Spleen (tissue), 11 donors: ENCODE measurements at regions not wholly inside any gene's neighbourhood (a gene's known extent, or its start where the extent isn't known, plus 50 kb on each side); places are given as distances from the start of the nearest gene placed in this dataset.

ENCODE experiments used
- DNase-seq: peaks from one replicate; pipeline ENCODE4 v3.0.0-alpha.2; 2020
- H3K27ac ChIP-seq, 8 donors: fragments of 200-600 bp; sonication (generic) in 7 of 8; 1 replicate in 4 of 8; 2 replicates in 4 of 8; pipeline versions ENCODE4 v1.5.0 to v1.8.0; 2016 to 2021; ENCODE audit warnings: inconsistent platforms in 4 of 8, mild to moderate bottlenecking in 4 of 8, moderate library complexity in 1 of 8
- H3K27me3 ChIP-seq, 7 donors: fragments of 200-600 bp; sonication (generic) in 6 of 7; replicated peaks in 1 of 7; 1 replicate in 4 of 7; 2 replicates in 3 of 7; pipeline versions ENCODE4 v1.5.0 to v1.8.0; 2016 to 2021; ENCODE audit warnings: inconsistent platforms in 3 of 7, mild to moderate bottlenecking in 1 of 7
- H3K36me3 ChIP-seq, 6 donors: fragments of 200-600 bp; sonication (generic) in 5 of 6; 1 replicate in 4 of 6; 2 replicates in 2 of 6; pipeline versions ENCODE4 v1.5.0 to v1.8.0; 2016 to 2021; ENCODE audit warnings: inconsistent platforms in 2 of 6
- H3K4me1 ChIP-seq, 6 donors: fragments of 200-600 bp; sonication (generic) in 5 of 6; 1 replicate in 3 of 6; 2 replicates in 3 of 6; pipeline versions ENCODE4 v1.5.0 to v1.8.0; 2016 to 2021; ENCODE audit warnings: inconsistent platforms in 3 of 6
- H3K4me3 ChIP-seq, 8 donors: fragments of 200-600 bp; sonication (generic) in 7 of 8; 1 replicate in 4 of 8; 2 replicates in 4 of 8; pipeline versions ENCODE4 v1.5.0 to v1.8.0; 2016 to 2021; ENCODE audit warnings: inconsistent platforms in 4 of 8, mild to moderate bottlenecking in 4 of 8, moderate library complexity in 2 of 8
- H3K9me3 ChIP-seq, 8 donors: fragments of 200-600 bp; sonication (generic) in 7 of 8; 1 replicate in 4 of 8; 2 replicates in 4 of 8; pipeline versions ENCODE4 v1.5.0 to v1.8.0; 2016 to 2021; ENCODE audit warnings: inconsistent platforms in 4 of 8
- CTCF ChIP-seq, 11 experiments: fragments of 200-600 bp in 7 of 11; fragments of 450-650 bp in 4 of 11; sonication (generic) in 4 of 11; IDR thresholded peaks in 8 of 11; conservative IDR thresholded peaks in 3 of 11; 1 replicate in 7 of 11; 2 replicates in 4 of 11; pipeline versions ENCODE4 v1.4.0 to v1.8.0; 2016 to 2021; ENCODE audit warnings: antibody characterized with exemption in 11 of 11, inconsistent platforms in 4 of 11, mild to moderate bottlenecking in 1 of 11
- POLR2A ChIP-seq, 3 donors: fragments of 450-650 bp; IDR thresholded peaks; one replicate each; pipeline ENCODE4 v1.5.1; 2017; ENCODE audit warnings: antibody characterized with exemption in 3 of 3, mild to moderate bottlenecking in 1 of 3
- POLR2AphosphoS5 ChIP-seq, 3 donors: sonication (generic); formaldehyde crosslinking; IDR thresholded peaks; one replicate each; pipeline ENCODE4 v1.5.1; 2017; ENCODE audit warnings: antibody characterized with exemption in 3 of 3
- whole genome bisulfite sequencing, 5 donors: extraction: QIAGEN DNeasy Blood & Tissue Kit in 3 of 5; methylation state at CpG; one replicate each; pipeline versions ENCODE4 v1.1.5 to v1.1.7; 2013 to 2018; 5-methylcytosine and 5-hydroxymethylcytosine counted together
- intact Hi-C: fragments of 100-400 bp; cut with DNase I; formaldehyde crosslinking; loops from one replicate; pipeline ENCODE4 v1.15.0; 2023; ENCODE audit warnings: low total_unique reads
- donor health status: healthy with polysubstance abuse.
- donor health status: DM: no; HTN: no; CAD: no; lungs with moderate emphysema.
- donor health status: DM: no; HTN: no; CAD: no.
- donor health status: Bipolar disorder and iron deficiency.
- donor health status: healthy.
- donor health status: DM: no; HTN: no; CAD: no.
- donor health status: DM: yes; HTN: yes; CAD: no.

- DNase-seq, result peak; percentile 58
- Histone ChIP-seq H3K4me3 (no peak overlapping the region), H3K27ac (no peak overlapping the region), H3K9me3 (no peaks in the 10 kb centered on the region), H3K27me3 (peaks cover 0 to 48% (median 0%) of the 10 kb centered on the region in 7 donors), H3K4me1 (no peaks in the 10 kb centered on the region), H3K36me3 (no peaks in the 10 kb centered on the region)
- WGBS, 5 donors, result 83 to 93% (median 91%) methylated on average over 10 to 18 of the region's 18 CpGs
- intact Hi-C loops, result no loop called here
- no peak for TF ChIP-seq CTCF (IDR thresholded peaks at IDR 0.05 in 8 of 11, conservative IDR thresholded peaks at IDR 0.05 in 3 of 11)
- TF ChIP-seq POLR2AphosphoS5 (IDR thresholded peaks at IDR 0.05), result no peak
- TF ChIP-seq POLR2A (IDR thresholded peaks at IDR 0.05), result no peak
Observed at GRCh38 chr21:41673071-41673470, 93.8 kb downstream of the RIPK4 start.

- H3K36me3 ChIP-seq, result no peaks in the 10 kb centered on the region
- intact Hi-C loops, result no loop called here
- peak; percentile 6 for DNase-seq
- no peak overlapping the region for H3K4me3 ChIP-seq
- 56 to 83% (median 71%) methylated on average over 1 of the region's 1 CpG for WGBS, 5 donors
- no peak for TF ChIP-seq CTCF (IDR thresholded peaks at IDR 0.05 in 8 of 11, conservative IDR thresholded peaks at IDR 0.05 in 3 of 11)
- no peak for TF ChIP-seq POLR2A (IDR thresholded peaks at IDR 0.05)
- TF ChIP-seq POLR2AphosphoS5 (IDR thresholded peaks at IDR 0.05), result no peak
- H3K27ac ChIP-seq, result no peak overlapping the region
- H3K4me1 ChIP-seq, result no peaks in the 10 kb centered on the region
- H3K27me3 ChIP-seq, result peaks cover 0 to 48% (median 0%) of the 10 kb centered on the region in 7 donors
- no peaks in the 10 kb centered on the region for H3K9me3 ChIP-seq
Observed at GRCh38 chr21:41672543-41672915, 94.3 kb downstream of the RIPK4 start.

- H3K27me3 ChIP-seq, result peaks cover 0 to 49% (median 0%) of the 10 kb centered on the region in 7 donors
- no peaks in the 10 kb centered on the region for H3K36me3 ChIP-seq
- H3K4me3 ChIP-seq, result no peak overlapping the region
- peak; percentile 58 for DNase-seq
- intact Hi-C loops, result no loop called here
- H3K9me3 ChIP-seq, result no peaks in the 10 kb centered on the region
- H3K27ac ChIP-seq, result no peak overlapping the region
- no peak for TF ChIP-seq POLR2A (IDR thresholded peaks at IDR 0.05)
- no peak for TF ChIP-seq CTCF (IDR thresholded peaks at IDR 0.05 in 8 of 11, conservative IDR thresholded peaks at IDR 0.05 in 3 of 11)
- TF ChIP-seq POLR2AphosphoS5 (IDR thresholded peaks at IDR 0.05), result no peak
- 59 to 73% (median 68%) methylated on average over 12 to 22 of the region's 22 CpGs for WGBS, 5 donors
- no peaks in the 10 kb centered on the region for H3K4me1 ChIP-seq
Observed at GRCh38 chr21:41671859-41672542, 94.9 kb downstream of the RIPK4 start.

GRCh38 chr21:41671212-41671762 is 95.6 kb downstream of the RIPK4 start:
- Histone ChIP-seq H3K27me3 (peaks cover 0 to 55% (median 0%) of the 10 kb centered on the region in 7 donors), H3K4me1 (peaks cover 0 to 3% (median 0%) of the 10 kb centered on the region in 6 donors), H3K36me3 (no peaks in the 10 kb centered on the region), H3K4me3 (no peak overlapping the region), H3K27ac (no peak overlapping the region), H3K9me3 (no peaks in the 10 kb centered on the region)
- TF ChIP-seq POLR2AphosphoS5 (IDR thresholded peaks at IDR 0.05), result no peak
- TF ChIP-seq CTCF (IDR thresholded peaks at IDR 0.05 in 8 of 11, conservative IDR thresholded peaks at IDR 0.05 in 3 of 11), result no peak
- no peak for TF ChIP-seq POLR2A (IDR thresholded peaks at IDR 0.05)
- 68 to 82% (median 75%) methylated on average over 4 of the region's 4 CpGs for WGBS, 5 donors
- intact Hi-C loops, result no loop called here
- no peak for DNase-seq
